M059J (cell line): ENCODE measurements at regions not wholly inside any gene's neighbourhood (a gene's known extent, or its start where the extent isn't known, plus 50 kb on each side); places are given as distances from the start of the nearest gene placed in this dataset.
"Not testable (repeated sequence)": the region's sequence is repeated elsewhere in the genome, so short reads cannot be mapped to it uniquely, and the experiment has no call there.

Experiments used
- DNase-seq: peaks from one replicate; pipeline ENCODE4 v3.0.0-alpha.2; 2012; ENCODE audit warnings: low read depth

- DNase-seq = no peak
Observed at GRCh38 chr13:50526661-50527071, 316.8 kb downstream of the DLEU7 start.

- DNase-seq = no peak
Observed at GRCh38 chr13:50527188-50527587, 316.3 kb downstream of the DLEU7 start.

GRCh38 chr13:50527612-50528509 is 315.6 kb downstream of the DLEU7 start:
- DNase-seq = peak; percentile 63

- DNase-seq = peak; percentile 85
Observed at GRCh38 chr13:50529154-50529882, 314.2 kb downstream of the DLEU7 start.

- peak; percentile 46 for DNase-seq
Observed at GRCh38 chr13:50531917-50532899, 311.3 kb downstream of the DLEU7 start.

- DNase-seq = no peak
Observed at GRCh38 chr13:50535050-50535449, 308.4 kb downstream of the DLEU7 start.

- no peak for DNase-seq
Observed at GRCh38 chr13:50537029-50537428, 306.5 kb downstream of the DLEU7 start.

GRCh38 chr13:50539791-50540530 is 303.5 kb downstream of the DLEU7 start:
- DNase-seq = no peak

GRCh38 chr13:50543141-50543540 is 300.4 kb downstream of the DLEU7 start:
- DNase-seq = no peak

- peak; percentile 63 for DNase-seq
Observed at GRCh38 chr13:50543782-50544181, 299.7 kb downstream of the DLEU7 start.

- no peak for DNase-seq
Observed at GRCh38 chr13:50544211-50544610, 299.3 kb downstream of the DLEU7 start.

- not testable (repeated sequence) for DNase-seq
Observed at GRCh38 chr13:50547175-50547574, 296.3 kb downstream of the DLEU7 start.

GRCh38 chr13:50548586-50548985 is 294.9 kb downstream of the DLEU7 start:
- no peak for DNase-seq

- peak; percentile 65 for DNase-seq
Observed at GRCh38 chr13:50549221-50549942, 294.1 kb downstream of the DLEU7 start.

- no peak for DNase-seq
Observed at GRCh38 chr13:50550151-50550550, 293.3 kb downstream of the DLEU7 start.

GRCh38 chr13:50552424-50552966 is 291.0 kb downstream of the DLEU7 start:
- DNase-seq = peak; percentile 45

GRCh38 chr13:50561739-50562138 is 281.8 kb downstream of the DLEU7 start:
- DNase-seq = no peak

GRCh38 chr13:50566646-50567045 is 276.8 kb downstream of the DLEU7 start:
- DNase-seq = no peak

GRCh38 chr13:50572129-50572528 is 271.4 kb downstream of the DLEU7 start:
- DNase-seq = no peak

GRCh38 chr13:50573066-50573465 is 270.4 kb downstream of the DLEU7 start:
- DNase-seq = no peak
